Activated CD8-positive, alpha-beta memory T cell treated with anti-CD3 and anti-CD28 coated beads for 36 hours (primary cell): ENCODE measurements at regions not wholly inside any gene's neighbourhood (a gene's known extent, or its start where the extent isn't known, plus 50 kb on each side); places are given as distances from the start of the nearest gene placed in this dataset.
"Not testable (repeated sequence)": the region's sequence is repeated elsewhere in the genome, so short reads cannot be mapped to it uniquely, and the experiment has no call there.

ENCODE experiments used
- CTCF ChIA-PET: fragments of 350-600 bp; sonication (Branson Sonifier 250); formaldehyde crosslinking; loops from one replicate; lab custom pipeline; 2021; ENCODE audit warnings: antibody characterized with exemption; lab: Charles Lee
- POLR2A ChIA-PET: fragments of 350-600 bp; sonication (Branson Sonifier 250); formaldehyde crosslinking; loops from one replicate; lab custom pipeline; 2021; ENCODE audit warnings: antibody characterized with exemption; lab: Charles Lee

- CTCF ChIA-PET: no interaction called here
- POLR2A ChIA-PET: no interaction called here
Observed at GRCh38 chr1:31510304-31510703, 66.0 kb upstream of the TINAGL1 start.

- POLR2A ChIA-PET: no interaction called here
- CTCF ChIA-PET: no interaction called here
Observed at GRCh38 chr1:31510853-31511789, 65.2 kb upstream of the TINAGL1 start.

GRCh38 chr1:31511848-31512615 lies 64.3 kb upstream of the TINAGL1 start:
- CTCF ChIA-PET: interaction anchor here (0.6 kb wide), 1 partner anchor 107 kb away, joined by 3 read pairs; no protein-coding TSS in a partner anchor
- POLR2A ChIA-PET: interaction anchor here (0.6 kb wide), 1 partner anchor 948 kb away, joined by 3 read pairs; no protein-coding TSS in a partner anchor

GRCh38 chr1:31514117-31514516 lies 62.2 kb upstream of the TINAGL1 start:
- CTCF ChIA-PET: no interaction called here

GRCh38 chr1:31515056-31515775 lies 61.1 kb upstream of the TINAGL1 start:
- ChIA-PET POLR2A (no interaction called here), CTCF (interaction anchor here (1.0 kb wide), 1 partner anchor 34 kb away, joined by 4 read pairs; no protein-coding TSS in a partner anchor)

More at GRCh38 chr1:31514117-31514516, 62.2 kb upstream of the TINAGL1 start:
- POLR2A ChIA-PET: no interaction called here

GRCh38 chr1:31515936-31516335 lies 60.4 kb upstream of the TINAGL1 start:
- ChIA-PET CTCF (interaction anchor here (1.0 kb wide), 1 partner anchor 33 kb away, joined by 4 read pairs; no protein-coding TSS in a partner anchor), POLR2A (no interaction called here)

- CTCF ChIA-PET: no interaction called here
Observed at GRCh38 chr1:31517301-31517700, 59.0 kb upstream of the TINAGL1 start.

GRCh38 chr1:31517986-31518385 lies 58.3 kb upstream of the TINAGL1 start:
- CTCF ChIA-PET, POLR2A ChIA-PET: not testable (repeated sequence)

More at GRCh38 chr1:31517301-31517700, 59.0 kb upstream of the TINAGL1 start:
- POLR2A ChIA-PET: no interaction called here

GRCh38 chr1:31521761-31522555 lies 54.4 kb upstream of the TINAGL1 start:
- CTCF ChIA-PET: no interaction called here
- POLR2A ChIA-PET: no interaction called here

GRCh38 chr1:31522556-31522845 lies 53.8 kb upstream of the TINAGL1 start:
- ChIA-PET POLR2A (no interaction called here), CTCF (no interaction called here)

- CTCF ChIA-PET: interaction anchor here (1.5 kb wide), 1 partner anchor 12 kb away, joined by 3 read pairs; no protein-coding TSS in a partner anchor
Observed at GRCh38 chr1:31523012-31523411, 53.3 kb upstream of the TINAGL1 start.

GRCh38 chr1:31523769-31524168 lies 52.5 kb upstream of the TINAGL1 start:
- POLR2A ChIA-PET: no interaction called here
- CTCF ChIA-PET: interaction anchor here (1.5 kb wide), 1 partner anchor 11 kb away, joined by 3 read pairs; no protein-coding TSS in a partner anchor

More at GRCh38 chr1:31523012-31523411, 53.3 kb upstream of the TINAGL1 start:
- POLR2A ChIA-PET: no interaction called here

- ChIA-PET POLR2A (no interaction called here), CTCF (interaction anchor here (1.5 kb wide), 1 partner anchor 11 kb away, joined by 3 read pairs; no protein-coding TSS in a partner anchor)
Observed at GRCh38 chr1:31524186-31524901, 52.0 kb upstream of the TINAGL1 start.
